GM18505 (cell line): ENCODE measurements at regions not wholly inside any gene's neighbourhood (a gene's known extent, or its start where the extent isn't known, plus 50 kb on each side); places are given as distances from the start of the nearest gene placed in this dataset.
A peak's percentile ranks its signal among the peaks of the same experiment; 100 is the strongest.

ENCODE experiments used
- ATAC-seq: cut with Tn5 transposase; IDR thresholded peaks from one replicate; pipeline ENCODE4 v1.9.1; 2021; ENCODE audit not compliant: unreplicated experiment
- POLR2A ChIP-seq: IDR thresholded peaks from 4 replicates; pipeline ENCODE4 v1.6.1; 2011; ENCODE audit warnings: borderline replicate concordance; ENCODE audit not compliant: insufficient read depth, insufficient read length; ENCODE audit errors: extremely low read depth

- TF ChIP-seq POLR2A: no peak
Observed at GRCh38 chr4:112029771-112030171, 115.5 kb upstream of the FAM241A start.

GRCh38 chr4:112031712-112032328 is 113.4 kb upstream of the FAM241A start:
- TF ChIP-seq POLR2A: no peak
- ATAC-seq: peak; percentile 56

More at GRCh38 chr4:112029771-112030171, 115.5 kb upstream of the FAM241A start:
- ATAC-seq: no peak

- no peak for ATAC-seq
- TF ChIP-seq POLR2A: no peak
Observed at GRCh38 chr4:112036886-112037285, 108.4 kb upstream of the FAM241A start.

GRCh38 chr4:112038861-112039260 is 106.4 kb upstream of the FAM241A start:
- TF ChIP-seq POLR2A: no peak
- ATAC-seq: no peak

- ATAC-seq: peak; percentile 93
Observed at GRCh38 chr4:112049119-112049518, 96.1 kb upstream of the FAM241A start.

- ATAC-seq: no peak
- TF ChIP-seq POLR2A: no peak
Observed at GRCh38 chr4:112053825-112054350, 91.4 kb upstream of the FAM241A start.

- no peak for TF ChIP-seq POLR2A
- no peak for ATAC-seq
Observed at GRCh38 chr4:112055100-112055499, 90.2 kb upstream of the FAM241A start.

GRCh38 chr4:112057470-112057869 is 87.8 kb upstream of the FAM241A start:
- no peak for ATAC-seq
- TF ChIP-seq POLR2A: no peak

GRCh38 chr4:112058433-112058832 is 86.8 kb upstream of the FAM241A start:
- no peak for ATAC-seq
- TF ChIP-seq POLR2A: no peak

- TF ChIP-seq POLR2A: no peak
- no peak for ATAC-seq
Observed at GRCh38 chr4:112060212-112060611, 85.0 kb upstream of the FAM241A start.

- no peak for ATAC-seq
- no peak for TF ChIP-seq POLR2A
Observed at GRCh38 chr4:112061207-112061817, 83.9 kb upstream of the FAM241A start.

GRCh38 chr4:112063260-112063659 is 82.0 kb upstream of the FAM241A start:
- no peak for ATAC-seq
- no peak for TF ChIP-seq POLR2A

GRCh38 chr4:112069110-112069509 is 76.1 kb upstream of the FAM241A start:
- no peak for ATAC-seq
- TF ChIP-seq POLR2A: no peak

- ATAC-seq: no peak
- TF ChIP-seq POLR2A: no peak
Observed at GRCh38 chr4:112073181-112073580, 72.1 kb upstream of the FAM241A start.
